H54 (cell line): ENCODE measurements at regions not wholly inside any gene's neighbourhood (a gene's known extent, or its start where the extent isn't known, plus 50 kb on each side); places are given as distances from the start of the nearest gene placed in this dataset.

ENCODE experiments used
- DNase-seq: peaks from one replicate; pipeline ENCODE4 v3.0.0; 2011; ENCODE audit warnings: low spot score, mixed read lengths; ENCODE audit not compliant: insufficient read length
- FAIRE-seq: peaks from 3 replicates; lab custom pipeline; 2011; peaks lifted over from hg19 to GRCh38; lab: Jason Lieb, UNC
- POLR2A ChIP-seq: IDR thresholded peaks from 2 replicates; pipeline ENCODE4 v1.6.1; 2011; ENCODE audit warnings: low read depth, mild to moderate bottlenecking, low read length

GRCh38 chr18:2179498-2180183 is 391.7 kb downstream of the METTL4 start:
- FAIRE-seq (no peak), DNase-seq (no peak)
- no peak for TF ChIP-seq POLR2A

GRCh38 chr18:2180586-2180985 is 390.7 kb downstream of the METTL4 start:
- no peak for TF ChIP-seq POLR2A
- FAIRE-seq, result no peak
- DNase-seq, result no peak

- no peak for DNase-seq
- TF ChIP-seq POLR2A, result no peak
- FAIRE-seq, result no peak
Measured at GRCh38 chr18:2183432-2183831, 387.9 kb downstream of the METTL4 start.

- DNase-seq (no peak), FAIRE-seq (no peak)
- no peak for TF ChIP-seq POLR2A
Measured at GRCh38 chr18:2186967-2187366, 384.3 kb downstream of the METTL4 start.

GRCh38 chr18:2188258-2188657 is 383.0 kb downstream of the METTL4 start:
- DNase-seq, result no peak
- no peak for FAIRE-seq
- TF ChIP-seq POLR2A, result no peak

GRCh38 chr18:2191180-2191790 is 380.0 kb downstream of the METTL4 start:
- FAIRE-seq (no peak), DNase-seq (no peak)
- no peak for TF ChIP-seq POLR2A

- FAIRE-seq, result no peak
- peak; percentile 5 for DNase-seq
- TF ChIP-seq POLR2A, result no peak
Measured at GRCh38 chr18:2192562-2192961, 378.7 kb downstream of the METTL4 start.

GRCh38 chr18:2197946-2198345 is 373.4 kb downstream of the METTL4 start:
- FAIRE-seq, result no peak
- no peak for DNase-seq
- TF ChIP-seq POLR2A, result no peak

- DNase-seq (no peak), FAIRE-seq (peak; percentile 33)
- TF ChIP-seq POLR2A, result no peak
Measured at GRCh38 chr18:2199060-2199459, 372.2 kb downstream of the METTL4 start.

GRCh38 chr18:2201036-2201600 is 370.2 kb downstream of the METTL4 start:
- DNase-seq (no peak), FAIRE-seq (no peak)
- no peak for TF ChIP-seq POLR2A

GRCh38 chr18:2204736-2205135 is 366.6 kb downstream of the METTL4 start:
- no peak for TF ChIP-seq POLR2A
- FAIRE-seq (no peak), DNase-seq (no peak)

- FAIRE-seq, result no peak
Measured at GRCh38 chr18:2207294-2207693, 364.0 kb downstream of the METTL4 start.

GRCh38 chr18:2212598-2213205 is 358.6 kb downstream of the METTL4 start:
- TF ChIP-seq POLR2A, result no peak
- no peak for FAIRE-seq

More at GRCh38 chr18:2207294-2207693, 364.0 kb downstream of the METTL4 start:
- TF ChIP-seq POLR2A, result no peak
- no peak for DNase-seq

GRCh38 chr18:2213905-2214304 is 357.4 kb downstream of the METTL4 start:
- no peak for DNase-seq
- no peak for FAIRE-seq
- TF ChIP-seq POLR2A, result no peak

More at GRCh38 chr18:2212598-2213205, 358.6 kb downstream of the METTL4 start:
- no peak for DNase-seq

- DNase-seq, result no peak
- no peak for TF ChIP-seq POLR2A
- no peak for FAIRE-seq
Measured at GRCh38 chr18:2217356-2217755, 353.9 kb downstream of the METTL4 start.
